ENCODE measurements at regions not wholly inside any gene's neighbourhood (a gene's known extent, or its start where the extent isn't known, plus 50 kb on each side); places are given as distances from the start of the nearest gene placed in this dataset.

DNA sequence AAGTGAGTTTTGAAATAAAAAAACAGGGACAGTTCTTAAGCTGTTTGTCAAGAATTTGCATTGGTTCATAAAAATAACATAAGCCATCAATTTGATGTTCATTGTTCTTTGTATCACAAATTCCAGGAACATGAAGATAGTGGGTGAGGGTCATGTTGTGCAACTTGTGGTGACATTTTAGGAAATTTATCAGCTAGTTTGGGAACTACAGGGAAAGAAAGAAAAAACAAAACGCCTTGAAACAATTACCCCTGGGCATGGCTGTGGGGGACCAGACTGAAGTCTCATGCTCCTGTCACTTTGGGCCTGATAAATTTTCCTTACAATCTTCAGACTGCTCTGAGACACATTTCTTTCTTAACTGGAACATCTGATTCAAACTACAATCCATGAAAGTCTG, 207.1 kb upstream of the CLINT1 start:
- TF ChIP-seq, protein P1, sequence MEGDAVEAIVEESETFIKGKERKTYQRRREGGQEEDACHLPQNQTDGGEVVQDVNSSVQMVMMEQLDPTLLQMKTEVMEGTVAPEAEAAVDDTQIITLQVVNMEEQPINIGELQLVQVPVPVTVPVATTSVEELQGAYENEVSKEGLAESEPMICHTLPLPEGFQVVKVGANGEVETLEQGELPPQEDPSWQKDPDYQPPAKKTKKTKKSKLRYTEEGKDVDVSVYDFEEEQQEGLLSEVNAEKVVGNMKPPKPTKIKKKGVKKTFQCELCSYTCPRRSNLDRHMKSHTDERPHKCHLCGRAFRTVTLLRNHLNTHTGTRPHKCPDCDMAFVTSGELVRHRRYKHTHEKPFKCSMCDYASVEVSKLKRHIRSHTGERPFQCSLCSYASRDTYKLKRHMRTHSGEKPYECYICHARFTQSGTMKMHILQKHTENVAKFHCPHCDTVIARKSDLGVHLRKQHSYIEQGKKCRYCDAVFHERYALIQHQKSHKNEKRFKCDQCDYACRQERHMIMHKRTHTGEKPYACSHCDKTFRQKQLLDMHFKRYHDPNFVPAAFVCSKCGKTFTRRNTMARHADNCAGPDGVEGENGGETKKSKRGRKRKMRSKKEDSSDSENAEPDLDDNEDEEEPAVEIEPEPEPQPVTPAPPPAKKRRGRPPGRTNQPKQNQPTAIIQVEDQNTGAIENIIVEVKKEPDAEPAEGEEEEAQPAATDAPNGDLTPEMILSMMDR (IDR thresholded peaks at IDR 0.05; ENCODE audit: poor library complexity) = no peak
- TF ChIP-seq EZH2phosphoT487 (IDR thresholded peaks at IDR 0.05; ENCODE audit: low read depth, severe bottlenecking, unreplicated experiment) = no peak
- TF ChIP-seq EZH2 (IDR thresholded peaks at IDR 0.05; ENCODE audit: borderline replicate concordance) = no peak
